ENCODE measurements at regions not wholly inside any gene's neighbourhood (a gene's known extent, or its start where the extent isn't known, plus 50 kb on each side); places are given as distances from the start of the nearest gene placed in this dataset.
"Not testable (repeated sequence)": the region's sequence is repeated elsewhere in the genome, so short reads cannot be mapped to it uniquely, and the experiment has no call there.

GRCh38 chr19:28135825-28136224 lies 1077.1 kb downstream of the UQCRFS1 start:
- H3K27ac ChIP-seq (ENCODE audit: low read depth, low read length), result no peak overlapping the region

- 81 to 83% (median 82%) methylated on average over 3 of the region's 3 CpGs for WGBS, 3 donors
Observed at GRCh38 chr19:28134311-28134710, 1078.6 kb downstream of the UQCRFS1 start.

GRCh38 chr19:28130881-28131280 lies 1082.1 kb downstream of the UQCRFS1 start:
- not testable (repeated sequence) for H3K27ac ChIP-seq (ENCODE audit: low read depth, low read length)
- 49 to 52% (median 49%) methylated on average over 7 to 8 of the region's 8 CpGs for WGBS, 3 donors

More at GRCh38 chr19:28134311-28134710, 1078.6 kb downstream of the UQCRFS1 start:
- no peak overlapping the region for H3K27ac ChIP-seq (ENCODE audit: low read depth, low read length)

GRCh38 chr19:28130066-28130511 lies 1082.9 kb downstream of the UQCRFS1 start:
- H3K27ac ChIP-seq (ENCODE audit: low read depth, low read length), result no peak overlapping the region
- WGBS, 3 donors, result 62 to 70% (median 65%) methylated on average over 4 of the region's 4 CpGs

GRCh38 chr19:28128341-28128740 lies 1084.6 kb downstream of the UQCRFS1 start:
- 82 to 89% (median 88%) methylated on average over 4 of the region's 4 CpGs for WGBS, 3 donors
- no peak overlapping the region for H3K27ac ChIP-seq (ENCODE audit: low read depth, low read length)

GRCh38 chr19:28126135-28126898 lies 1086.6 kb downstream of the UQCRFS1 start:
- WGBS, 3 donors, result 42 to 69% (median 49%) methylated on average over 2 of the region's 2 CpGs
- no peak overlapping the region for H3K27ac ChIP-seq (ENCODE audit: low read depth, low read length)

- H3K27ac ChIP-seq (ENCODE audit: low read depth, low read length), result no peak overlapping the region
- 79 to 84% (median 82%) methylated on average over 5 of the region's 5 CpGs for whole genome bisulfite sequencing, 3 donors
Observed at GRCh38 chr19:28122734-28123133, 1090.2 kb downstream of the UQCRFS1 start.

- WGBS, 3 donors, result 52 to 58% (median 57%) methylated on average over 5 of the region's 5 CpGs
- no peak overlapping the region for H3K27ac ChIP-seq (ENCODE audit: low read depth, low read length)
Observed at GRCh38 chr19:28118235-28118634, 1094.7 kb downstream of the UQCRFS1 start.

GRCh38 chr19:28117143-28117542 lies 1095.8 kb downstream of the UQCRFS1 start:
- no peak overlapping the region for H3K27ac ChIP-seq (ENCODE audit: low read depth, low read length)

- H3K27ac ChIP-seq (ENCODE audit: low read depth, low read length), result not testable (repeated sequence)
- 93 to 96% (median 93%) methylated on average over 4 of the region's 4 CpGs for WGBS, 3 donors
Observed at GRCh38 chr19:28116379-28116778, 1096.6 kb downstream of the UQCRFS1 start.

- WGBS, 3 donors, result 40 to 49% (median 45%) methylated on average over 3 of the region's 3 CpGs
- no peak overlapping the region for H3K27ac ChIP-seq (ENCODE audit: low read depth, low read length)
Observed at GRCh38 chr19:28103921-28104320, 1109.0 kb downstream of the UQCRFS1 start.

- H3K27ac ChIP-seq (ENCODE audit: low read depth, low read length), result not testable (repeated sequence)
- 43 to 91% (median 84%) methylated on average over 1 of the region's 1 CpG for WGBS, 3 donors
Observed at GRCh38 chr19:28084659-28085157, 1128.2 kb downstream of the UQCRFS1 start.

GRCh38 chr19:28076628-28077027 lies 1136.3 kb downstream of the UQCRFS1 start:
- no peak overlapping the region for H3K27ac ChIP-seq (ENCODE audit: low read depth, low read length)
- WGBS, 3 donors, result 40 to 85% (median 83%) methylated on average over 4 of the region's 4 CpGs

GRCh38 chr19:28075229-28075628 lies 1137.7 kb downstream of the UQCRFS1 start:
- no peak overlapping the region for H3K27ac ChIP-seq (ENCODE audit: low read depth, low read length)
- WGBS, 3 donors, result 87 to 95% (median 90%) methylated on average over 1 of the region's 1 CpG

- no peak overlapping the region for H3K27ac ChIP-seq (ENCODE audit: low read depth, low read length)
- WGBS, 3 donors, result 83 to 89% (median 85%) methylated on average over 2 of the region's 2 CpGs
Observed at GRCh38 chr19:28074773-28075172, 1138.2 kb downstream of the UQCRFS1 start.

GRCh38 chr19:28067882-28068281 lies 1145.1 kb downstream of the UQCRFS1 start:
- WGBS, 3 donors, result 17 to 42% (median 36%) methylated on average over 2 of the region's 2 CpGs

GRCh38 chr19:28066988-28067387 lies 1146.0 kb downstream of the UQCRFS1 start:
- WGBS, 3 donors, result 92 to 97% (median 97%) methylated on average over 8 of the region's 8 CpGs

More at GRCh38 chr19:28067882-28068281, 1145.1 kb downstream of the UQCRFS1 start:
- H3K27ac ChIP-seq (ENCODE audit: low read depth, low read length), result no peak overlapping the region

GRCh38 chr19:28066161-28066560 lies 1146.8 kb downstream of the UQCRFS1 start:
- 77 to 87% (median 79%) methylated on average over 3 of the region's 3 CpGs for WGBS, 3 donors

More at GRCh38 chr19:28066988-28067387, 1146.0 kb downstream of the UQCRFS1 start:
- H3K27ac ChIP-seq (ENCODE audit: low read depth, low read length), result no peak overlapping the region

GRCh38 chr19:28065026-28065425 lies 1147.9 kb downstream of the UQCRFS1 start:
- no peak overlapping the region for H3K27ac ChIP-seq (ENCODE audit: low read depth, low read length)
- WGBS, 3 donors, result 3 to 44% (median 11%) methylated on average over 1 of the region's 1 CpG

More at GRCh38 chr19:28066161-28066560, 1146.8 kb downstream of the UQCRFS1 start:
- H3K27ac ChIP-seq (ENCODE audit: low read depth, low read length), result no peak overlapping the region

GRCh38 chr19:28063702-28064101 lies 1149.2 kb downstream of the UQCRFS1 start:
- H3K27ac ChIP-seq (ENCODE audit: low read depth, low read length), result no peak overlapping the region
- 90 to 97% (median 93%) methylated on average over 2 of the region's 2 CpGs for WGBS, 3 donors
